Body of pancreas (tissue), 4 donors: ENCODE measurements at regions not wholly inside any gene's neighbourhood (a gene's known extent, or its start where the extent isn't known, plus 50 kb on each side); places are given as distances from the start of the nearest gene placed in this dataset.

Experiments used
- ATAC-seq: fragments of 150-250 bp; one replicate; pipeline ENCODE4 v1.9.1; 2016
- DNase-seq, 4 donors: peaks; one replicate each; pipeline ENCODE4 v3.0.0-alpha.2; 2019
- H3K27ac ChIP-seq, 4 donors: fragments of 200-600 bp; sonication (generic); 1 replicate in 3 of 4; 2 replicates in 1 of 4; pipeline versions ENCODE4 v1.5.1 to v1.6.1; 2016 to 2019; ENCODE audit warnings: mild to moderate bottlenecking in 1 of 4, mixed read lengths in 1 of 4, moderate library complexity in 1 of 4
- H3K27me3 ChIP-seq, 2 donors: fragments of 200-600 bp; sonication (generic); one replicate each; pipeline ENCODE4 v1.6.0; 2016; ENCODE audit warnings: mild to moderate bottlenecking in 1 of 2
- H3K36me3 ChIP-seq, 2 donors: fragments of 200-600 bp; sonication (generic); replicated peaks in 1 of 2; 2 replicates each; pipeline ENCODE4 v1.5.1; 2016; ENCODE audit warnings: low read depth in 2 of 2; ENCODE audit not compliant: insufficient read depth in 1 of 2
- H3K4me1 ChIP-seq: fragments of 200-600 bp; sonication (generic); one replicate; pipeline ENCODE4 v1.6.0; 2016
- H3K4me3 ChIP-seq, 2 donors: fragments of 200-600 bp; sonication (generic); 1 replicate in 1 of 2; 2 replicates in 1 of 2; pipeline ENCODE4 v1.5.1; 2016 to 2019
- H3K9me3 ChIP-seq, 3 donors: fragments of 200-600 bp; sonication (generic); 1 replicate in 2 of 3; 2 replicates in 1 of 3; pipeline ENCODE4 v1.5.1; 2016
- CTCF ChIP-seq, 7 experiments: fragments of 450-650 bp in 4 of 7; fragments of 200-600 bp in 3 of 7; sonication (generic) in 3 of 7; IDR thresholded peaks; one replicate each; pipeline ENCODE4 v1.5.1; 2016 to 2019; ENCODE audit warnings: antibody characterized with exemption in 7 of 7
- POLR2A ChIP-seq, 3 donors: fragments of 450-650 bp; IDR thresholded peaks; one replicate each; pipeline ENCODE4 v1.6.1; 2016; ENCODE audit warnings: antibody characterized with exemption in 3 of 3, mild to moderate bottlenecking in 2 of 3
- WGBS, 2 donors: methylation state at CpG; one replicate each; pipeline ENCODE4 v1.1.5; 2017; 5-methylcytosine and 5-hydroxymethylcytosine counted together
- intact Hi-C: fragments of 100-400 bp; cut with DNase I; formaldehyde crosslinking; loops from one replicate; pipeline ENCODE4 v1.15.1; 2023

- Histone ChIP-seq H3K36me3 (no peaks in the 10 kb centered on the region), H3K27ac (no peak overlapping the region), H3K27me3 (no peaks in the 10 kb centered on the region), H3K9me3 (no peaks in the 10 kb centered on the region), H3K4me1 (no peaks in the 10 kb centered on the region), H3K4me3 (no peak overlapping the region)
- intact Hi-C loops: no loop called here
- WGBS, 2 donors: 76 to 88% methylated on average over 3 of the region's 3 CpGs
- TF ChIP-seq CTCF (IDR thresholded peaks at IDR 0.05) (no peak), POLR2A (IDR thresholded peaks at IDR 0.05) (no peak)
- ATAC-seq (no peak), DNase-seq (no peak)
These were observed 158.6 kb downstream of the TXNL1 start for GRCh38 chr18:56479841-56480240.

- 75 to 76% methylated on average over 2 of the region's 2 CpGs for WGBS, 2 donors
- no peak overlapping the region for H3K27ac ChIP-seq
- ATAC-seq: no peak
These were observed 163.1 kb downstream of the TXNL1 start for GRCh38 chr18:56475250-56475649.

GRCh38 chr18:56473400-56474024 is 164.9 kb downstream of the TXNL1 start:
- TF ChIP-seq CTCF (IDR thresholded peaks at IDR 0.05): no peak
- TF ChIP-seq POLR2A (IDR thresholded peaks at IDR 0.05): no peak

More at GRCh38 chr18:56475250-56475649, 163.1 kb downstream of the TXNL1 start:
- Histone ChIP-seq H3K9me3 (no peaks in the 10 kb centered on the region), H3K27me3 (no peaks in the 10 kb centered on the region), H3K4me3 (no peak overlapping the region), H3K4me1 (no peaks in the 10 kb centered on the region), H3K36me3 (no peaks in the 10 kb centered on the region)
- intact Hi-C loops: no loop called here
- no peak for DNase-seq
- no peak for TF ChIP-seq POLR2A (IDR thresholded peaks at IDR 0.05)
- TF ChIP-seq CTCF (IDR thresholded peaks at IDR 0.05): no peak

GRCh38 chr18:56470406-56471351 is 167.7 kb downstream of the TXNL1 start:
- TF ChIP-seq POLR2A (IDR thresholded peaks at IDR 0.05) (no peak), CTCF (IDR thresholded peaks at IDR 0.05) (no peak)
- intact Hi-C loops: no loop called here
- Histone ChIP-seq H3K27ac (no peak overlapping the region), H3K4me1 (no peaks in the 10 kb centered on the region), H3K9me3 (no peaks in the 10 kb centered on the region), H3K27me3 (no peaks in the 10 kb centered on the region), H3K36me3 (no peaks in the 10 kb centered on the region), H3K4me3 (no peak overlapping the region)
- no peak for ATAC-seq
- WGBS, 2 donors: 53 to 58% methylated on average over 5 of the region's 5 CpGs
- no peak for DNase-seq

More at GRCh38 chr18:56473400-56474024, 164.9 kb downstream of the TXNL1 start:
- no peaks in the 10 kb centered on the region for H3K9me3 ChIP-seq
- no peak overlapping the region for H3K4me3 ChIP-seq
- H3K4me1 ChIP-seq: no peaks in the 10 kb centered on the region
- H3K27ac ChIP-seq: no peak overlapping the region
- DNase-seq (peak in 1 of 4 donors; percentile 13), ATAC-seq (no peak)
- WGBS, 2 donors: 88 to 98% methylated on average over 8 of the region's 8 CpGs
- H3K36me3 ChIP-seq: no peaks in the 10 kb centered on the region
- intact Hi-C loops: no loop called here
- no peaks in the 10 kb centered on the region for H3K27me3 ChIP-seq
